ENCODE measurements at regions not wholly inside any gene's neighbourhood (a gene's known extent, or its start where the extent isn't known, plus 50 kb on each side); places are given as distances from the start of the nearest gene placed in this dataset.
A peak's percentile ranks its signal among the peaks of the same experiment; 100 is the strongest.

GRCh38 chr5:135186662-135187522, 152.9 kb upstream of the PITX1 start:
- Mint-ChIP-seq H3K4me3 (no peak overlapping the region), H3K4me1 (peaks cover 3 to 14% (median 6%) of the 10 kb centered on the region in 3 donors), H3K9me3 (no peaks in the 10 kb centered on the region), H3K36me3 (no peaks in the 10 kb centered on the region), H3K27ac (no peak overlapping the region), H3K27me3 (peaks cover 16 to 19% of the 10 kb centered on the region in 2 donors)
- Histone ChIP-seq H3K4me1 (ENCODE audit: control insufficient read depth in 1 of 2, extremely low read depth in 1 of 2, insufficient read depth in 2 of 2, low read length in 2 of 2) (peaks cover 2 to 14% of the 10 kb centered on the region in 2 experiments), H3K36me3 (ENCODE audit: control insufficient read depth in 2 of 2, extremely low read depth in 1 of 2, insufficient read depth in 1 of 2, low read length in 1 of 2) (no peaks in the 10 kb centered on the region), H3K27me3 (replicated peaks in 1 of 2; ENCODE audit: control insufficient read depth in 2 of 2, extremely low read depth in 1 of 2, insufficient read depth in 2 of 2, low read length in 1 of 2) (peaks cover 3 to 19% of the 10 kb centered on the region in 2 experiments), H3K9me3 (no peaks in the 10 kb centered on the region), H3K4me3 (ENCODE audit: control insufficient read depth in 1 of 2, extremely low read depth in 1 of 2, low read length in 1 of 2) (no peak overlapping the region), H3K27ac (ENCODE audit: low read length) (no peak overlapping the region)
- no CpG with 5 or more reads among the region's 8 CpGs for WGBS (ENCODE audit: insufficient coverage)
- DNase-seq (no peak), ATAC-seq (replicated peaks in 1 of 4) (no peak)
- ChIA-PET POLR2A (no interaction called here), CTCF (no interaction called here)

- CTCF ChIA-PET, result no interaction called here
- WGBS (ENCODE audit: insufficient coverage), result 76% methylated on average over 4 of the region's 6 CpGs
- peaks cover 1 to 7% of the 10 kb centered on the region in 2 experiments for H3K27me3 ChIP-seq (replicated peaks in 1 of 2; ENCODE audit: control insufficient read depth in 2 of 2, extremely low read depth in 1 of 2, insufficient read depth in 2 of 2, low read length in 1 of 2)
- H3K4me1 Mint-ChIP-seq, result peaks cover 0 to 7% (median 6%) of the 10 kb centered on the region in 3 donors
- no peaks in the 10 kb centered on the region for H3K36me3 ChIP-seq (ENCODE audit: control insufficient read depth in 2 of 2, extremely low read depth in 1 of 2, insufficient read depth in 1 of 2, low read length in 1 of 2)
- H3K27ac ChIP-seq (ENCODE audit: low read length), result no peak overlapping the region
- POLR2A ChIA-PET, result no interaction called here
- H3K4me3 Mint-ChIP-seq, result no peak overlapping the region
- no peak overlapping the region for H3K27ac Mint-ChIP-seq
- ATAC-seq (replicated peaks in 1 of 4) (peak; percentile 26 to 56 (median 53)), DNase-seq (peak in 11 of 35 experiments; percentile 2 to 55 (median 19))
- no peaks in the 10 kb centered on the region for H3K36me3 Mint-ChIP-seq
- peaks cover 2 to 5% of the 10 kb centered on the region in 2 experiments for H3K4me1 ChIP-seq (ENCODE audit: control insufficient read depth in 1 of 2, extremely low read depth in 1 of 2, insufficient read depth in 2 of 2, low read length in 2 of 2)
- H3K9me3 ChIP-seq, result no peaks in the 10 kb centered on the region
- H3K4me3 ChIP-seq (ENCODE audit: control insufficient read depth in 1 of 2, extremely low read depth in 1 of 2, low read length in 1 of 2), result no peak overlapping the region
- H3K27me3 Mint-ChIP-seq, result peaks cover 8 to 14% of the 10 kb centered on the region in 2 donors
- no peaks in the 10 kb centered on the region for H3K9me3 Mint-ChIP-seq
Observed at GRCh38 chr5:135185481-135186065, 151.5 kb upstream of the PITX1 start.

DNA sequence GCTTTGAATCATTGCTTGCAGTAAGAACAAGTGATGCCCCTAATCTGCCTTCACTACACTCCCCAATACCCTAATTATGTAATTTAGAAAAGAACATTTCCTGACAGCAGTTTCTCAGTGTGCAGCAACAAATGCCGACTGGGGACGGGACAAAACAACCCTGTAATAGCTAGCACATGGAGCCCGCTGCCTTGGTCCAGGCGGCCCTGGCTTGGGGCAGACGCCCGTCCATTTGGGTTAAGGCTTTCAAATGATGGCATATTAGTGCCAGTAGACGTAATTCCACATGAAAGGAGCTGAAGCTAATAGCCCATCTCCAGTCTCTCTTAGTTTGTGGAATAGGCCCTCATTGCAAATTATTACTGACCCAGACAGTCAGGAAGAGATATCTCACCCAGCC, 150.6 kb upstream of the PITX1 start:
- H3K27ac ChIP-seq (ENCODE audit: low read length), result no peak overlapping the region
- POLR2A ChIA-PET, result no interaction called here
- peaks cover 2 to 5% of the 10 kb centered on the region in 2 experiments for H3K4me1 ChIP-seq (ENCODE audit: control insufficient read depth in 1 of 2, extremely low read depth in 1 of 2, insufficient read depth in 2 of 2, low read length in 2 of 2)
- peaks cover 0 to 6% (median 5%) of the 10 kb centered on the region in 3 donors for H3K4me1 Mint-ChIP-seq
- H3K27me3 Mint-ChIP-seq, result peaks cover 2 to 10% of the 10 kb centered on the region in 2 donors
- H3K36me3 Mint-ChIP-seq, result no peaks in the 10 kb centered on the region
- no peak overlapping the region for H3K4me3 Mint-ChIP-seq
- no peak overlapping the region for H3K4me3 ChIP-seq (ENCODE audit: control insufficient read depth in 1 of 2, extremely low read depth in 1 of 2, low read length in 1 of 2)
- H3K27ac Mint-ChIP-seq, result no peak overlapping the region
- no peaks in the 10 kb centered on the region for H3K9me3 Mint-ChIP-seq
- peaks cover 0 to 9% of the 10 kb centered on the region in 2 experiments for H3K27me3 ChIP-seq (replicated peaks in 1 of 2; ENCODE audit: control insufficient read depth in 2 of 2, extremely low read depth in 1 of 2, insufficient read depth in 2 of 2, low read length in 1 of 2)
- CTCF ChIA-PET, result interaction anchor here in 1 of 2 donors (0.6 kb wide), 1 partner anchor 17 kb away, joined by 11 read pairs; no protein-coding TSS in a partner anchor
- WGBS (ENCODE audit: insufficient coverage), result 100% methylated on average over 3 of the region's 7 CpGs
- ATAC-seq (replicated peaks in 1 of 4) (no peak), DNase-seq (no peak)
- no peaks in the 10 kb centered on the region for H3K9me3 ChIP-seq
- H3K36me3 ChIP-seq (ENCODE audit: control insufficient read depth in 2 of 2, extremely low read depth in 1 of 2, insufficient read depth in 1 of 2, low read length in 1 of 2), result no peaks in the 10 kb centered on the region

DNA sequence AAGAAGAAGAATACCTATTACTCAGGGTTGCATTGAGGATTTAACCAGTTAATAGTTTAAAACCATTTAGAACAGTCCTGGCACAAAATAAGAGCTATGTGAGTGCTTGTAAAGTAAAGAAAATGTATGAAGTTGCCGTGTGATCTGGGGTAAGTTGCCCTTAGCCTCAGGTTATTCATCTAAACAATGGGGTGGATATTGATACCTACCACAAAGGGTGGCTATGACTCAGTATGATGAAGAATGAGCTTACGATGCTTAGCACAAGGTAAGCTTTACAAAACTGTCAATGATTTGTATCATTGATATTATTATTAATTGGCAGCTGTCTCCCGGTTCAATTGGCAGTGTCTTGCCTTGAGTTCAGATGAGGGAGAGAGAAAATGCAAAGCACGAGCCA, 149.4 kb upstream of the PITX1 start:
- 60% methylated on average over 1 of the region's 4 CpGs for WGBS (ENCODE audit: insufficient coverage)
- POLR2A ChIA-PET, result interaction anchor here in 1 of 2 donors (0.7 kb wide), 1 partner anchor 42 kb away, joined by 5 read pairs; no protein-coding TSS in a partner anchor
- CTCF ChIA-PET, result interaction anchor here (0.7 to 0.8 kb wide), 4 partner anchors 9 to 426 kb away, joined by 3 to 6 read pairs (median 4); no protein-coding TSS in a partner anchor

DNA sequence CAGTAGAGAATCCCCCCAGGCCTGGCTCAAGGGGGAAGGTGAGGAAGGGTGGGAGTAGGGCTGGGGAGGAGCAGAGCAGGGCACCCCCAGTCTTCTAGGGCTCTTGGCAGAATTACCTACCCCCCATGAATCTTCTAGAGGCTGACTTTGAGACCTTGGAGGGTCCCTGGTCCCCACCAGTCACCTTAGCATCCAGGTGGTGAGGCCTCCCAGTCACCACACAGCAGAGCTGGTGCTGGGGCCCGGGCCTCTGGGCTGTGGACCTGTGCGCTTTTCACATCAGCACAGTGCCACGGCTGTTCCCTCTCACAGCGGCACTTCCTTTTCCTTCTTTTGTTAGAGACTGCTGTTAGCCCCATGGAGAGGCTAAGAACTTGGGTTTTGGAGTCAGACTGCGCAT, 148.6 kb upstream of the PITX1 start:
- Mint-ChIP-seq H3K9me3 (no peaks in the 10 kb centered on the region), H3K27ac (no peak overlapping the region), H3K4me3 (no peak overlapping the region), H3K36me3 (no peaks in the 10 kb centered on the region), H3K4me1 (peaks cover 0 to 6% (median 5%) of the 10 kb centered on the region in 3 donors), H3K27me3 (peaks cover 0 to 10% of the 10 kb centered on the region in 2 donors)
- Histone ChIP-seq H3K9me3 (no peaks in the 10 kb centered on the region), H3K36me3 (ENCODE audit: control insufficient read depth in 2 of 2, extremely low read depth in 1 of 2, insufficient read depth in 1 of 2, low read length in 1 of 2) (no peaks in the 10 kb centered on the region), H3K4me1 (ENCODE audit: control insufficient read depth in 1 of 2, extremely low read depth in 1 of 2, insufficient read depth in 2 of 2, low read length in 2 of 2) (peaks cover 2 to 5% of the 10 kb centered on the region in 2 experiments), H3K27me3 (replicated peaks in 1 of 2; ENCODE audit: control insufficient read depth in 2 of 2, extremely low read depth in 1 of 2, insufficient read depth in 2 of 2, low read length in 1 of 2) (peaks cover 0 to 11% of the 10 kb centered on the region in 2 experiments), H3K4me3 (ENCODE audit: control insufficient read depth in 1 of 2, extremely low read depth in 1 of 2, low read length in 1 of 2) (no peak overlapping the region), H3K27ac (ENCODE audit: low read length) (no peak overlapping the region)
- POLR2A ChIA-PET, result no interaction called here
- WGBS (ENCODE audit: insufficient coverage), result 75% methylated on average over 5 of the region's 5 CpGs
- DNase-seq (no peak), ATAC-seq (replicated peaks in 1 of 4) (no peak)
- CTCF ChIA-PET, result interaction anchor here in 1 of 2 donors (0.7 kb wide), 1 partner anchor 10 kb away, joined by 3 read pairs; no protein-coding TSS in a partner anchor

More for the DNA sequence above, 149.4 kb upstream of the PITX1 start:
- Mint-ChIP-seq H3K4me1 (peaks cover 0 to 6% (median 5%) of the 10 kb centered on the region in 3 donors), H3K4me3 (no peak overlapping the region), H3K9me3 (no peaks in the 10 kb centered on the region), H3K36me3 (no peaks in the 10 kb centered on the region), H3K27me3 (peaks cover 0 to 9% of the 10 kb centered on the region in 2 donors), H3K27ac (no peak overlapping the region)
- Histone ChIP-seq H3K27ac (ENCODE audit: low read length) (no peak overlapping the region), H3K27me3 (replicated peaks in 1 of 2; ENCODE audit: control insufficient read depth in 2 of 2, extremely low read depth in 1 of 2, insufficient read depth in 2 of 2, low read length in 1 of 2) (peaks cover 0 to 9% of the 10 kb centered on the region in 2 experiments), H3K36me3 (ENCODE audit: control insufficient read depth in 2 of 2, extremely low read depth in 1 of 2, insufficient read depth in 1 of 2, low read length in 1 of 2) (no peaks in the 10 kb centered on the region), H3K4me3 (ENCODE audit: control insufficient read depth in 1 of 2, extremely low read depth in 1 of 2, low read length in 1 of 2) (no peak overlapping the region), H3K9me3 (no peaks in the 10 kb centered on the region), H3K4me1 (ENCODE audit: control insufficient read depth in 1 of 2, extremely low read depth in 1 of 2, insufficient read depth in 2 of 2, low read length in 2 of 2) (peaks cover 2 to 5% of the 10 kb centered on the region in 2 experiments)
- DNase-seq (no peak), ATAC-seq (replicated peaks in 1 of 4) (no peak)

DNA sequence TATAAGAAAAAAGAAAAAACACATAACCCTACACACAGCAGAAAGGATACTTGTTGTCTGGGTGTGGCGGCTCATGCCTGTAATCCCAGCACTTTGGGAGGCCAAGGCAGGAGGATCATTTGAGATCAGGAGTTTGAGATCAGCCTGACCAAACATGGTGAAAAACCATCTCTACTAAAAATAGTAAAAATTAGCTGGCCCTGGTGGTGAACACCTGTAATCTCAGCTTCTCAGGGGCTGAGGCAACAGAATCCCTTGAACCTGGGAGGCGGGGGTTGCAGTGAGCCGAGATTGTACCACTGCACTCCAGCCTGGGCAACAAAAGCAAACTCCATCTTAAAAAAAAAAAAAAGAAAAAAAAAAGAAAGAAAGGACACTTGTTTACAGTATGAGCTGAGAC, 147.6 kb upstream of the PITX1 start:
- WGBS (ENCODE audit: insufficient coverage), result no CpG with 5 or more reads among the region's 3 CpGs
- H3K27ac Mint-ChIP-seq, result no peak overlapping the region
- no peaks in the 10 kb centered on the region for H3K9me3 Mint-ChIP-seq
- ChIA-PET CTCF (no interaction called here), POLR2A (no interaction called here)
- Histone ChIP-seq H3K27me3 (replicated peaks in 1 of 2; ENCODE audit: control insufficient read depth in 2 of 2, extremely low read depth in 1 of 2, insufficient read depth in 2 of 2, low read length in 1 of 2) (peaks cover 0 to 21% of the 10 kb centered on the region in 2 experiments), H3K36me3 (ENCODE audit: control insufficient read depth in 2 of 2, extremely low read depth in 1 of 2, insufficient read depth in 1 of 2, low read length in 1 of 2) (no peaks in the 10 kb centered on the region), H3K9me3 (no peaks in the 10 kb centered on the region), H3K4me3 (ENCODE audit: control insufficient read depth in 1 of 2, extremely low read depth in 1 of 2, low read length in 1 of 2) (no peak overlapping the region), H3K27ac (ENCODE audit: low read length) (no peak overlapping the region), H3K4me1 (ENCODE audit: control insufficient read depth in 1 of 2, extremely low read depth in 1 of 2, insufficient read depth in 2 of 2, low read length in 2 of 2) (peaks cover 2 to 5% of the 10 kb centered on the region in 2 experiments)
- DNase-seq, result no peak
- H3K4me3 Mint-ChIP-seq, result no peak overlapping the region
- no peak for ATAC-seq (replicated peaks in 1 of 4)
- peaks cover 0 to 7% of the 10 kb centered on the region in 2 donors for H3K27me3 Mint-ChIP-seq
- H3K4me1 Mint-ChIP-seq, result peaks cover 0 to 6% (median 5%) of the 10 kb centered on the region in 3 donors
- no peaks in the 10 kb centered on the region for H3K36me3 Mint-ChIP-seq
